GM12878 (cell line): ENCODE measurements at regions not wholly inside any gene's neighbourhood (a gene's known extent, or its start where the extent isn't known, plus 50 kb on each side); places are given as distances from the start of the nearest gene placed in this dataset.

Source experiments
- ATAC-seq: fragments of 200-7000 bp; cut with Tn5 transposase; 3 replicates; pipeline ENCODE4 v1.9.1; 2020; ENCODE audit warnings: mild to moderate bottlenecking, moderate library complexity
- BruUV-seq: library from RNA; stranded (reverse); fragments of 400-500 nt; replicated peaks from 2 replicates; lab custom pipeline; 2021; lab: Mats Ljungman, UMichigan
- CTCF ChIA-PET: fragments of 300-600 bp; sonication (Branson Sonifier 250); formaldehyde crosslinking; extraction: SDS; loops from one replicate; lab custom pipeline; 2021; ENCODE audit warnings: inconsistent platforms; lab: Yijun Ruan, JAX
- POLR2A ChIA-PET: fragments of 350-600 bp; formaldehyde crosslinking; extraction: SDS; loops from one replicate; lab custom pipeline; 2021; ENCODE audit warnings: inconsistent platforms; lab: Charles Lee
- RAD21 ChIA-PET: fragments of 300-600 bp; sonication (Branson Sonifier 250); formaldehyde crosslinking; loops from one replicate; lab custom pipeline; 2023; ENCODE audit warnings: antibody characterized with exemption; ENCODE audit not compliant: unreplicated experiment; lab: Charles Lee
- SMC1A ChIA-PET: fragments of 300-600 bp; sonication (Branson Sonifier 250); formaldehyde crosslinking; loops from one replicate; lab custom pipeline; 2023; ENCODE audit not compliant: unreplicated experiment, uncharacterized antibody; lab: Charles Lee
- DNase-seq: peaks from one replicate; pipeline ENCODE4 v3.0.0-alpha.2; 2011; ENCODE audit warnings: low read depth, low spot score
- FAIRE-seq: peaks from 3 replicates; lab custom pipeline; 2011; peaks lifted over from hg19 to GRCh38; lab: Jason Lieb, UNC
- H2AFZ ChIP-seq: 2 replicates; pipeline ENCODE4 v1.6.0; 2011; ENCODE audit warnings: low read depth, low read length, control low read depth; ENCODE audit not compliant: control insufficient read depth
- H3K27ac ChIP-seq: 2 replicates; pipeline ENCODE4 v1.5.1; 2011; ENCODE audit warnings: control low read depth; ENCODE audit not compliant: control insufficient read depth, insufficient read depth
- H3K27me3 ChIP-seq, 2 experiments: replicated peaks in 1 of 2; 2 replicates each; pipeline versions ENCODE4 v1.6.0 to v1.6.1; 2011; ENCODE audit warnings: low read length in 1 of 2; ENCODE audit not compliant: control insufficient read depth in 2 of 2, insufficient read depth in 2 of 2
- H3K36me3 ChIP-seq, 2 experiments: 2 replicates each; pipeline ENCODE4 v1.5.1; 2011; ENCODE audit warnings: low read length in 1 of 2; ENCODE audit not compliant: control insufficient read depth in 2 of 2, insufficient read depth in 2 of 2
- H3K4me1 ChIP-seq: 2 replicates; pipeline ENCODE4 v1.6.1; 2011; ENCODE audit warnings: mild to moderate bottlenecking, low read length, moderate library complexity, mixed read lengths; ENCODE audit not compliant: control insufficient read depth, insufficient read depth
- H3K4me2 ChIP-seq: 2 replicates; pipeline ENCODE4 v1.6.0; 2011; ENCODE audit warnings: control low read depth; ENCODE audit not compliant: control insufficient read depth, insufficient read depth
- H3K4me3 ChIP-seq: fragments of 200-600 bp; sonication (generic); 2 replicates; pipeline ENCODE4 v1.5.1; 2016
- H3K79me2 ChIP-seq: 2 replicates; pipeline ENCODE4 v1.6.0; 2011; ENCODE audit warnings: low read length; ENCODE audit not compliant: control insufficient read depth, insufficient read depth
- H3K9ac ChIP-seq: 2 replicates; pipeline ENCODE4 v1.8.0; 2011; ENCODE audit warnings: low read length, control low read depth, mixed read lengths; ENCODE audit not compliant: control insufficient read depth, insufficient read depth
- H3K9me3 ChIP-seq: replicated peaks from 3 replicates; pipeline ENCODE4 v1.5.1; 2011; ENCODE audit warnings: mild to moderate bottlenecking, low read length; ENCODE audit not compliant: control insufficient read depth, insufficient read depth
- H4K20me1 ChIP-seq: 2 replicates; pipeline ENCODE4 v1.6.0; 2011; ENCODE audit not compliant: control insufficient read depth, insufficient read depth
- ATF7 ChIP-seq: fragments of 450-650 bp; IDR thresholded peaks from 2 replicates; pipeline ENCODE4 v1.6.1; 2016; ENCODE audit warnings: low read depth, mild to moderate bottlenecking
- BACH1 ChIP-seq: fragments of 450-650 bp; IDR thresholded peaks from 2 replicates; pipeline ENCODE4 v1.6.1; 2017; ENCODE audit warnings: mild to moderate bottlenecking, borderline replicate concordance
- CHD1 ChIP-seq: IDR thresholded peaks from 2 replicates; pipeline ENCODE4 v1.6.1; 2012; ENCODE audit warnings: low read depth, low read length, improper control_type of control experiment
- CHD2 ChIP-seq: IDR thresholded peaks from 2 replicates; pipeline ENCODE4 v1.6.1; 2011; ENCODE audit warnings: low read depth, low read length, improper control_type of control experiment, borderline replicate concordance
- IRF3 ChIP-seq: fragments of 450-650 bp; IDR thresholded peaks from 2 replicates; pipeline ENCODE4 v1.6.1; 2014; ENCODE audit warnings: mild to moderate bottlenecking
- MTA3 ChIP-seq: IDR thresholded peaks from 2 replicates; pipeline ENCODE4 v1.6.1; 2012; ENCODE audit warnings: low read length, inconsistent platforms, borderline replicate concordance
- NFYB ChIP-seq: IDR thresholded peaks from 2 replicates; pipeline ENCODE4 v1.6.1; 2011; ENCODE audit warnings: low read depth, mild to moderate bottlenecking, low read length, improper control_type of control experiment, moderate library complexity; ENCODE audit not compliant: insufficient read depth
- SMAD1 ChIP-seq: fragments of 450-650 bp; IDR thresholded peaks from 2 replicates; pipeline ENCODE4 v1.6.1; 2018; ENCODE audit warnings: mild to moderate bottlenecking, low read depth; ENCODE audit not compliant: partially characterized antibody
- SP1 ChIP-seq: IDR thresholded peaks from one replicate; pipeline ENCODE4 v1.6.1; 2011; ENCODE audit warnings: low read depth, low read length
- TAF1 ChIP-seq: IDR thresholded peaks from 2 replicates; pipeline ENCODE4 v1.6.1; 2011; ENCODE audit warnings: mild to moderate bottlenecking, low read depth, low read length, borderline replicate concordance
- TARDBP ChIP-seq: IDR thresholded peaks from 2 replicates; pipeline ENCODE4 v1.6.1; 2016; ENCODE audit warnings: borderline replicate concordance
- ZNF24 ChIP-seq: fragments of 450-650 bp; IDR thresholded peaks from 2 replicates; pipeline ENCODE4 v1.6.1; 2017; ENCODE audit warnings: antibody characterized with exemption, mild to moderate bottlenecking
- WGBS: methylation state at CpG from one replicate; pipeline ENCODE4 v1.1.6; 2016; ENCODE audit warnings: low lambda C conversion rate; ENCODE audit not compliant: insufficient replicate concordance, insufficient coverage; ENCODE audit errors: missing lambda C conversion rate; 5-methylcytosine and 5-hydroxymethylcytosine counted together
- in situ Hi-C: fragments of 300-500 bp; cut with MboI; formaldehyde crosslinking; loops from 9 replicates; pipeline ENCODE4 v1.14.3; 2018; ENCODE audit warnings: mixed read lengths
- intact Hi-C: fragments of 100-400 bp; cut with micrococcal nuclease; formaldehyde crosslinking; loops from one replicate; pipeline ENCODE4 v1.14.2; 2022; ENCODE audit not compliant: unreplicated experiment
- TF ChIP-seq, protein P1 (sequence below), 3 experiments: IDR thresholded peaks in 2 of 3; conservative IDR thresholded peaks in 1 of 3; 2 replicates each; pipeline ENCODE4 v1.5.1; 2011; ENCODE audit warnings: low read depth in 3 of 3, low read length in 3 of 3, mild to moderate bottlenecking in 3 of 3, control low read depth in 2 of 3, moderate library complexity in 2 of 3, inconsistent platforms in 1 of 3, mixed read lengths in 1 of 3; ENCODE audit not compliant: control insufficient read depth in 2 of 3, insufficient read depth in 1 of 3; ENCODE audit errors: extremely low read depth in 1 of 3
- TF ChIP-seq, protein P2 (sequence below): fragments of 450-650 bp; IDR thresholded peaks from 2 replicates; pipeline ENCODE4 v1.6.1; 2016; ENCODE audit warnings: mild to moderate bottlenecking

GRCh38 chr3:70740872-70741271 is 428.4 kb upstream of the MDFIC2 start:
- intact Hi-C loops = no loop called here

GRCh38 chr3:70740071-70740470 is 427.6 kb upstream of the MDFIC2 start:
- Histone ChIP-seq H3K36me3 (no peaks in the 10 kb centered on the region), H3K4me2 (no peak overlapping the region), H3K9me3 (no peaks in the 10 kb centered on the region), H3K9ac (no peak overlapping the region), H3K79me2 (no peaks in the 10 kb centered on the region), H2AFZ (no peak overlapping the region), H4K20me1 (no peaks in the 10 kb centered on the region), H3K27me3 (no peaks in the 10 kb centered on the region), H3K27ac (no peak overlapping the region), H3K4me3 (no peak overlapping the region), H3K4me1 (no peaks in the 10 kb centered on the region)
- ChIA-PET POLR2A (no interaction called here), CTCF (no interaction called here), RAD21 (no interaction called here), SMC1A (no interaction called here)
- ATAC-seq = no peak
- 0% methylated on average over 1 of the region's 1 CpG for WGBS
- TF ChIP-seq BACH1 = no peak
- TF ChIP-seq TARDBP = no peak
- no peak for TF ChIP-seq MTA3
- TF ChIP-seq ATF7 = no peak
- no peak for TF ChIP-seq SP1
- TF ChIP-seq, protein P1, sequence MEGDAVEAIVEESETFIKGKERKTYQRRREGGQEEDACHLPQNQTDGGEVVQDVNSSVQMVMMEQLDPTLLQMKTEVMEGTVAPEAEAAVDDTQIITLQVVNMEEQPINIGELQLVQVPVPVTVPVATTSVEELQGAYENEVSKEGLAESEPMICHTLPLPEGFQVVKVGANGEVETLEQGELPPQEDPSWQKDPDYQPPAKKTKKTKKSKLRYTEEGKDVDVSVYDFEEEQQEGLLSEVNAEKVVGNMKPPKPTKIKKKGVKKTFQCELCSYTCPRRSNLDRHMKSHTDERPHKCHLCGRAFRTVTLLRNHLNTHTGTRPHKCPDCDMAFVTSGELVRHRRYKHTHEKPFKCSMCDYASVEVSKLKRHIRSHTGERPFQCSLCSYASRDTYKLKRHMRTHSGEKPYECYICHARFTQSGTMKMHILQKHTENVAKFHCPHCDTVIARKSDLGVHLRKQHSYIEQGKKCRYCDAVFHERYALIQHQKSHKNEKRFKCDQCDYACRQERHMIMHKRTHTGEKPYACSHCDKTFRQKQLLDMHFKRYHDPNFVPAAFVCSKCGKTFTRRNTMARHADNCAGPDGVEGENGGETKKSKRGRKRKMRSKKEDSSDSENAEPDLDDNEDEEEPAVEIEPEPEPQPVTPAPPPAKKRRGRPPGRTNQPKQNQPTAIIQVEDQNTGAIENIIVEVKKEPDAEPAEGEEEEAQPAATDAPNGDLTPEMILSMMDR (IDR thresholded peaks at IDR 0.05 in 2 of 3, conservative IDR thresholded peaks at IDR 0.05 in 1 of 3; ENCODE audit: control insufficient read depth in 2 of 3, extremely low read depth in 1 of 3, insufficient read depth in 1 of 3, low read depth in 3 of 3, low read length in 3 of 3) = no peak
- no peak for TF ChIP-seq NFYB
- TF ChIP-seq CHD1 = no peak
- TF ChIP-seq ZNF24 = no peak
- TF ChIP-seq, protein P2, sequence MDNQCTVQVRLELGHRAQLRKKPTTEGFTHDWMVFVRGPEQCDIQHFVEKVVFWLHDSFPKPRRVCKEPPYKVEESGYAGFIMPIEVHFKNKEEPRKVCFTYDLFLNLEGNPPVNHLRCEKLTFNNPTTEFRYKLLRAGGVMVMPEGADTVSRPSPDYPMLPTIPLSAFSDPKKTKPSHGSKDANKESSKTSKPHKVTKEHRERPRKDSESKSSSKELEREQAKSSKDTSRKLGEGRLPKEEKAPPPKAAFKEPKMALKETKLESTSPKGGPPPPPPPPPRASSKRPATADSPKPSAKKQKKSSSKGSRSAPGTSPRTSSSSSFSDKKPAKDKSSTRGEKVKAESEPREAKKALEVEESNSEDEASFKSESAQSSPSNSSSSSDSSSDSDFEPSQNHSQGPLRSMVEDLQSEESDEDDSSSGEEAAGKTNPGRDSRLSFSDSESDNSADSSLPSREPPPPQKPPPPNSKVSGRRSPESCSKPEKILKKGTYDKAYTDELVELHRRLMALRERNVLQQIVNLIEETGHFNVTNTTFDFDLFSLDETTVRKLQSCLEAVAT = no peak
- TF ChIP-seq SMAD1 = no peak
- in situ Hi-C loops = no loop called here
- BruUV-seq = no TSS peak
- no peak for DNase-seq
- intact Hi-C loops = no loop called here
- FAIRE-seq = no peak

More at GRCh38 chr3:70740872-70741271, 428.4 kb upstream of the MDFIC2 start:
- no peaks in the 10 kb centered on the region for H3K36me3 ChIP-seq
- H3K9me3 ChIP-seq = no peaks in the 10 kb centered on the region
- no peak overlapping the region for H3K4me3 ChIP-seq
- WGBS = 1% methylated on average over 4 of the region's 4 CpGs
- SMC1A ChIA-PET = no interaction called here
- H3K4me1 ChIP-seq = no peaks in the 10 kb centered on the region
- no peaks in the 10 kb centered on the region for H4K20me1 ChIP-seq
- FAIRE-seq (no peak), DNase-seq (no peak), ATAC-seq (no peak)
- no TSS peak for BruUV-seq
- no peak overlapping the region for H2AFZ ChIP-seq
- H3K9ac ChIP-seq = no peak overlapping the region
- H3K4me2 ChIP-seq = no peak overlapping the region
- POLR2A ChIA-PET = no interaction called here
- CTCF ChIA-PET = no interaction called here
- TF ChIP-seq IRF3 = no peak
- no peak for TF ChIP-seq CHD2
- TF ChIP-seq SP1 = no peak
- no peak for TF ChIP-seq TAF1
- H3K27ac ChIP-seq = no peak overlapping the region
- in situ Hi-C loops = no loop called here
- RAD21 ChIA-PET = no interaction called here
- H3K79me2 ChIP-seq = no peaks in the 10 kb centered on the region
- no peaks in the 10 kb centered on the region for H3K27me3 ChIP-seq
